Keratinocyte (primary cell): ENCODE measurements at regions not wholly inside any gene's neighbourhood (a gene's known extent, or its start where the extent isn't known, plus 50 kb on each side); places are given as distances from the start of the nearest gene placed in this dataset.

Source experiments
- EZH2 ChIP-seq: IDR thresholded peaks from one replicate; pipeline ENCODE4 v1.6.1; 2012; ENCODE audit warnings: inconsistent platforms, mild to moderate bottlenecking, low read length, moderate library complexity
- TF ChIP-seq, protein P1 (sequence below), 3 experiments: IDR thresholded peaks in 1 of 3; conservative IDR thresholded peaks in 1 of 3; optimal IDR thresholded peaks in 1 of 3; 2 replicates in 2 of 3; 3 replicates in 1 of 3; pipeline versions ENCODE3 to v1.5.1; 2011; ENCODE audit warnings: low read length in 3 of 3, mild to moderate bottlenecking in 3 of 3, moderate library complexity in 2 of 3, control low read depth in 1 of 3, inconsistent platforms in 1 of 3; ENCODE audit not compliant: insufficient read depth in 2 of 3; ENCODE audit errors: extremely low read depth in 1 of 3

DNA sequence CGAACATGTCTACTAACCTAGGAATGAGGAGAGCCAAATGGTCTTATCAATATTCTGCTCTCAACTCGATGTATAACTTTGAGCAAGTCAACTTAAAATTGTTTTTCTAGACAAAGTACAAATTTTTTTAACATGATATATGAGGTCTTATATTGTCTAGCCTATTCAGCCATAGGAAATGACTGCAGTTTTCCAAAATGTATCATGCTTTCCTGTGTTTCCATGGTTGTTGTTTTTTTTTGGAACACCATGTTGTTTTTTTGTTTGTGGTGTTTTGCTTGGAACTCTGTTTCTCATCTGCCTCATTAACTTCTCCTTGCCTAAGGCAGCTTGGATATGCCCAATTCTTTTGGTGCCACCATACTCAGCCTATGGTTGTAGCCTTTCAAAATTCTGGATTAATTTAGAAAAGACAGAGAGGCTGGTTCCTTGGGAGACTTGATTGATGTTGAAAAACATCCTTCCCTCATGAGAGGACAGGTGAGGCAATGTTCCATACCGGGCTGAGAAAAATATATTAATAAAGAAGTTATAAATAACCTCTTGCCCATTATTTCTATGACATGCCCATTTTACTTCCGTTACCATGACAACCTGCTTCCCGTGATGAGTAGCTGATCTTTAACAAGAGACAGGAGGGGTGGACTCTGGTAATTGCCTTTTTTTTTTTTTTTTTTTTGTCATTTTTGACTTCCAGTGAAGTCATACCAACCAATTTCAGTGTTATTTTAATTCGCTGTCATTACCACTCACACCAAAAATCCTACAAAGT is 687.9 kb upstream of the GRM7 start:
- TF ChIP-seq, protein P1, sequence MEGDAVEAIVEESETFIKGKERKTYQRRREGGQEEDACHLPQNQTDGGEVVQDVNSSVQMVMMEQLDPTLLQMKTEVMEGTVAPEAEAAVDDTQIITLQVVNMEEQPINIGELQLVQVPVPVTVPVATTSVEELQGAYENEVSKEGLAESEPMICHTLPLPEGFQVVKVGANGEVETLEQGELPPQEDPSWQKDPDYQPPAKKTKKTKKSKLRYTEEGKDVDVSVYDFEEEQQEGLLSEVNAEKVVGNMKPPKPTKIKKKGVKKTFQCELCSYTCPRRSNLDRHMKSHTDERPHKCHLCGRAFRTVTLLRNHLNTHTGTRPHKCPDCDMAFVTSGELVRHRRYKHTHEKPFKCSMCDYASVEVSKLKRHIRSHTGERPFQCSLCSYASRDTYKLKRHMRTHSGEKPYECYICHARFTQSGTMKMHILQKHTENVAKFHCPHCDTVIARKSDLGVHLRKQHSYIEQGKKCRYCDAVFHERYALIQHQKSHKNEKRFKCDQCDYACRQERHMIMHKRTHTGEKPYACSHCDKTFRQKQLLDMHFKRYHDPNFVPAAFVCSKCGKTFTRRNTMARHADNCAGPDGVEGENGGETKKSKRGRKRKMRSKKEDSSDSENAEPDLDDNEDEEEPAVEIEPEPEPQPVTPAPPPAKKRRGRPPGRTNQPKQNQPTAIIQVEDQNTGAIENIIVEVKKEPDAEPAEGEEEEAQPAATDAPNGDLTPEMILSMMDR (optimal IDR thresholded peaks at IDR 0.05 in 1 of 3, IDR thresholded peaks at IDR 0.05 in 1 of 3, conservative IDR thresholded peaks at IDR 0.05 in 1 of 3; ENCODE audit: extremely low read depth in 1 of 3, insufficient read depth in 2 of 3, low read length in 3 of 3) = no peak
- no peak for TF ChIP-seq EZH2
